Uterus (tissue), 3 donors: ENCODE measurements at regions not wholly inside any gene's neighbourhood (a gene's known extent, or its start where the extent isn't known, plus 50 kb on each side); places are given as distances from the start of the nearest gene placed in this dataset.
"Not testable (repeated sequence)": the region's sequence is repeated elsewhere in the genome, so short reads cannot be mapped to it uniquely, and the experiment has no call there.

Experiments used
- DNase-seq, 2 donors: peaks; one replicate each; pipeline ENCODE4 v3.0.0-alpha.2; 2019 to 2020
- H3K27ac ChIP-seq, 2 donors: fragments of 200-600 bp; sonication (generic); 1 replicate in 1 of 2; 2 replicates in 1 of 2; pipeline ENCODE4 v1.5.1; 2016 to 2018
- H3K27me3 ChIP-seq, 2 donors: fragments of 200-600 bp; sonication (generic); one replicate each; pipeline ENCODE4 v1.5.1; 2018 to 2019; ENCODE audit warnings: control low read depth in 1 of 2
- H3K36me3 ChIP-seq, 2 donors: fragments of 200-600 bp; sonication (generic); one replicate each; pipeline ENCODE4 v1.5.1; 2019; ENCODE audit warnings: control low read depth in 1 of 2
- H3K4me1 ChIP-seq, 2 donors: fragments of 200-600 bp; sonication (generic); one replicate each; pipeline ENCODE4 v1.5.1; 2018 to 2019; ENCODE audit warnings: control low read depth in 1 of 2
- H3K4me3 ChIP-seq, 2 donors: fragments of 200-600 bp; sonication (generic); 1 replicate in 1 of 2; 2 replicates in 1 of 2; pipeline ENCODE4 v1.5.1; 2018 to 2019; ENCODE audit warnings: mild to moderate bottlenecking in 1 of 2
- H3K9me3 ChIP-seq, 2 donors: fragments of 200-600 bp; sonication (generic); one replicate each; pipeline ENCODE4 v1.5.1; 2019; ENCODE audit warnings: control low read depth in 1 of 2
- POLR2A ChIP-seq, 2 donors: fragments of 450-650 bp; IDR thresholded peaks; one replicate each; pipeline ENCODE4 v1.6.1; 2016; ENCODE audit warnings: antibody characterized with exemption in 2 of 2, mild to moderate bottlenecking in 1 of 2, moderate library complexity in 1 of 2
- intact Hi-C: fragments of 100-400 bp; cut with DNase I; formaldehyde crosslinking; loops from one replicate; pipeline ENCODE4 v1.15.1; 2023; ENCODE audit warnings: low total_unique reads
- TF ChIP-seq, protein P1 (sequence below), 4 experiments: fragments of 200-600 bp in 2 of 4; fragments of 450-650 bp in 2 of 4; sonication (generic) in 2 of 4; IDR thresholded peaks; one replicate each; pipeline ENCODE4 v1.5.1; 2016 to 2019; ENCODE audit warnings: antibody characterized with exemption in 4 of 4, mild to moderate bottlenecking in 2 of 4, moderate library complexity in 1 of 4
- donor health status: DM: yes; HTN: yes; CAD: no.

DNA sequence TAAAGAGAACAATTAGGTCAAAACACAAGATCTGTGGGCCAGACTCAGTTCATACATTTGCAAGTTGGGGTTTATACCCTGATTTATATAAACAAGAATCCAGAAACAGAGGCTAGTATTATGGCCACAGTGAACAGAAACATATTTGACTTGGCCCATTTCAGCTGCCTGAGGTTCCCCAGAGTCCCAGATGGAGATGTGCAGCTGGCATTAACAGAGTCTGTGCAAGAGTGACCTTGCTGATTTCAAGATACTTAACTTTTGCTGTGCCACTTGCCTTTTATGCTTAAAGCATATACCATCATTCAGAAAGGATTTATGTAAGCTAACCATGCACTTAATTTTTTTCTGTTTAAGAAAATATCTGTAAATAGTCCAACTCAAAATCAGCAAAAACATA, 636.3 kb downstream of the TRIB2 start:
- Histone ChIP-seq H3K9me3 (no peaks in the 10 kb centered on the region), H3K4me3 (no peak overlapping the region), H3K4me1 (no peaks in the 10 kb centered on the region), H3K27me3 (no peaks in the 10 kb centered on the region), H3K36me3 (no peaks in the 10 kb centered on the region), H3K27ac (no peak overlapping the region)
- TF ChIP-seq, protein P1, sequence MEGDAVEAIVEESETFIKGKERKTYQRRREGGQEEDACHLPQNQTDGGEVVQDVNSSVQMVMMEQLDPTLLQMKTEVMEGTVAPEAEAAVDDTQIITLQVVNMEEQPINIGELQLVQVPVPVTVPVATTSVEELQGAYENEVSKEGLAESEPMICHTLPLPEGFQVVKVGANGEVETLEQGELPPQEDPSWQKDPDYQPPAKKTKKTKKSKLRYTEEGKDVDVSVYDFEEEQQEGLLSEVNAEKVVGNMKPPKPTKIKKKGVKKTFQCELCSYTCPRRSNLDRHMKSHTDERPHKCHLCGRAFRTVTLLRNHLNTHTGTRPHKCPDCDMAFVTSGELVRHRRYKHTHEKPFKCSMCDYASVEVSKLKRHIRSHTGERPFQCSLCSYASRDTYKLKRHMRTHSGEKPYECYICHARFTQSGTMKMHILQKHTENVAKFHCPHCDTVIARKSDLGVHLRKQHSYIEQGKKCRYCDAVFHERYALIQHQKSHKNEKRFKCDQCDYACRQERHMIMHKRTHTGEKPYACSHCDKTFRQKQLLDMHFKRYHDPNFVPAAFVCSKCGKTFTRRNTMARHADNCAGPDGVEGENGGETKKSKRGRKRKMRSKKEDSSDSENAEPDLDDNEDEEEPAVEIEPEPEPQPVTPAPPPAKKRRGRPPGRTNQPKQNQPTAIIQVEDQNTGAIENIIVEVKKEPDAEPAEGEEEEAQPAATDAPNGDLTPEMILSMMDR (IDR thresholded peaks at IDR 0.05), result no peak
- no peak for TF ChIP-seq POLR2A (IDR thresholded peaks at IDR 0.05)
- no peak for DNase-seq
- intact Hi-C loops, result no loop called here

DNA sequence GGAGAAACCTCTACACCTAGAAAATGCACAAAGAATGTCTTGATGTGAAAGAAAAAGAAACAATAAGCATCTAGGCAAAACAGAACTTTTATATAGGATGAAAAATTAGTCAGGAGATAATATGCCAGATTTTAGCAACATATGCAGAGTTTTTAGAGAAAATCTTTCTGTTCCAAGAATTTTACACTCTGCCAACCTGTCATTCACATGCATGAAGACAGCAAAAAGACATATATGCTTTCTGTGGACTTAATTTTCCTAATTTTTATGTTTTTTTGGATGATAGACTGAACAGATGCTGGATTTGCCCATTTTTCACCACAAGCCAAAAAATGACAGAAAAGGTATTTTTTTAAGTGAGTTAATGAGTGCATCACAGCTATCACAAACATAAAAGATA, 637.3 kb downstream of the TRIB2 start:
- intact Hi-C loops, result no loop called here
- DNase-seq, result no peak
- H3K27me3 ChIP-seq, result no peaks in the 10 kb centered on the region
- TF ChIP-seq, protein P1 (IDR thresholded peaks at IDR 0.05), result no peak
- TF ChIP-seq POLR2A (IDR thresholded peaks at IDR 0.05), result no peak
- no peak overlapping the region for H3K27ac ChIP-seq
- H3K9me3 ChIP-seq, result no peaks in the 10 kb centered on the region
- no peak overlapping the region for H3K4me3 ChIP-seq
- no peaks in the 10 kb centered on the region for H3K36me3 ChIP-seq
- no peaks in the 10 kb centered on the region for H3K4me1 ChIP-seq

DNA sequence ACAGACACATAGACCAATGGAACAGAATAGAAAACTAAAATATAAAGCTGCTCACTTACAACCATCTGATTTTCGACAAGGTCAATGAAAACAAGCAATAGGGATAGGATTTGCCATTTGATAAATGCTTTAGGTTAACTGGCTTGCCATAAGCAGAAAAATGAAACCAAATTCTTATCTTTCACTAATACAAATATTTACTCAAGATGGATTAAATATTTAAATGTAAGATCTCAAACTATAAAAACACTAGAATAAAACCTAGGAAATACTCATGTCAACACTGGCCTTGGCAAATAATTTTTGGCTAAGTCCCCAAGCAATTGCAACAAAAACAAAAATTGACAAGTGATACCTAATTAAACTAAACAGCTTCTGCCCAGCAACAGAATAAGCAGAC, 665.2 kb downstream of the TRIB2 start:
- H3K27ac ChIP-seq, H3K4me3 ChIP-seq, H3K4me1 ChIP-seq, H3K9me3 ChIP-seq, H3K27me3 ChIP-seq, DNase-seq, intact Hi-C loops, H3K36me3 ChIP-seq: not testable (repeated sequence)

DNA sequence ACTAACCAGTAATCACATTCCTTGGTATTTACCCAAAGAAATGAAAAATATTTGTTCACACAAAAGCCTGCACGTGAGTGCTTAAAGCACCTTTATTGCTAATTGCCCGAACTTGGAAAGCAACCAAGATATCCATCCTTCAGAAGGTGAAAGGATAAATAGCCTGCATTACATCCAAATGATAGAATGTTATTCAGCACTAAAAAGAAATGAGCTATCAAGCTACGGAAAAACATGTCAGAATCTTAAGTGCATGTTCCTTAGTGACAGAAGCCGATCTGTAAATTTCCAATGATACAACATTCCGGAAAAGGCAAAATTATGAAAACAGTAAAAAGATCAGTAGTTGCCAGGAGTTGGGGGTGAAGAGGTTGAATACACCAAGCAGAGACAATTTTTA, 672.4 kb downstream of the TRIB2 start:
- H3K36me3 ChIP-seq, intact Hi-C loops, DNase-seq, H3K27ac ChIP-seq, H3K27me3 ChIP-seq, H3K4me1 ChIP-seq, H3K9me3 ChIP-seq, H3K4me3 ChIP-seq: not testable (repeated sequence)

DNA sequence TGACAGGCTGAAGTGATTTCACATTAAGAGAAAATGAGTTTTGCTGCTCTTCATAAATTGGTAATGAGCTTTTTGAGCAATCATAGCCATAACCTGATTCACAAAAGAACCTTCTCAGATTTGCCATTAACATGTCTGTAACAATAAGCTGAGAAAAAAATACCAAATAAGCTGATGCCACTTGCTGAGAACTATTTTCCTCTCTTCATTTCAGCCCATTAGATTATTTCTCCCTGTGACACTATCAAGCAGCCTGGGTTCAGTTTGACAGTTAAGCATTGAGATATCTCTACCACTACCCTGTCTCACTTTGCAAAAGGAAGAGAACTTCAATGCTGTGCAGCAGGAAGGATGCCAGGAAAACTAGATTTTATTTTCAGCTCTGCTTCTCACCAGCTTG, 673.9 kb downstream of the TRIB2 start:
- Histone ChIP-seq H3K4me1 (no peaks in the 10 kb centered on the region), H3K9me3 (no peaks in the 10 kb centered on the region), H3K4me3 (no peak overlapping the region), H3K27ac (no peak overlapping the region), H3K27me3 (no peaks in the 10 kb centered on the region), H3K36me3 (no peaks in the 10 kb centered on the region)
- intact Hi-C loops, result no loop called here
- DNase-seq, result no peak
- TF ChIP-seq, protein P1 (IDR thresholded peaks at IDR 0.05), result no peak
- no peak for TF ChIP-seq POLR2A (IDR thresholded peaks at IDR 0.05)

DNA sequence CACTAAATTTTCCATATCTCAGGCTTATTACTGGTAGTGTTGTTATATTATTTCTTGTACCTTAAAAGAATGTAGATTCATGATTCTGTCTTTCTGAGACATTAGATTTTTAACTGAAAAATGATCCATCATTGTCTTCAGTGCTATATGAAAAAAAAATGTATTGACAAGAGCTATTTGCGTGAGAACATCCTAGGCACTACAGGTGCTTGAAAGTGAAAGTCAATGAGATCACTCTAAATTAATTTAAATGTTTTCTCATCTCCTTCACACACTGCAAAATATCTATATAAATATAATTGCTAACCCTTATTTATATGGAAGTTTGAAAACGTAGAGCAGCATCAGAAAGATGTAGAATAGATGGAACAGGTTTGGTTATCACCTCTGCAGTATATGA, 684.6 kb downstream of the TRIB2 start:
- TF ChIP-seq POLR2A (IDR thresholded peaks at IDR 0.05), result no peak
- TF ChIP-seq, protein P1 (IDR thresholded peaks at IDR 0.05), result no peak
- Histone ChIP-seq H3K4me3 (no peak overlapping the region), H3K27me3 (no peaks in the 10 kb centered on the region), H3K27ac (no peak overlapping the region), H3K9me3 (peaks cover 0 to 3% of the 10 kb centered on the region in 2 donors), H3K36me3 (no peaks in the 10 kb centered on the region), H3K4me1 (no peaks in the 10 kb centered on the region)
- no peak for DNase-seq
- intact Hi-C loops, result no loop called here
